Trophoblast cell (in vitro differentiated cells and primary cell): ENCODE measurements at regions not wholly inside any gene's neighbourhood (a gene's known extent, or its start where the extent isn't known, plus 50 kb on each side); places are given as distances from the start of the nearest gene placed in this dataset.

ENCODE experiments used
- DNase-seq, 2 donors: peaks; one replicate each; pipeline ENCODE4 v3.0.0-alpha.2; 2016
- H2AFZ ChIP-seq: 2 replicates; pipeline ENCODE4 v1.6.1; 2013; ENCODE audit warnings: low read length, moderate library complexity, mild to moderate bottlenecking; ENCODE audit not compliant: insufficient read depth, poor library complexity
- H2AK5ac ChIP-seq: 2 replicates; pipeline ENCODE4 v1.6.1; 2013; ENCODE audit warnings: mild to moderate bottlenecking, low read length
- H2BK120ac ChIP-seq: 2 replicates; pipeline ENCODE4 v1.6.1; 2013; ENCODE audit warnings: low read length, mild to moderate bottlenecking, moderate library complexity; ENCODE audit not compliant: insufficient read depth, poor library complexity
- H2BK12ac ChIP-seq: 2 replicates; pipeline ENCODE4 v1.6.1; 2013; ENCODE audit warnings: mild to moderate bottlenecking, low read length, moderate library complexity
- H2BK5ac ChIP-seq: 2 replicates; pipeline ENCODE4 v1.6.1; 2013; ENCODE audit warnings: low read length, low read depth, moderate library complexity, mild to moderate bottlenecking; ENCODE audit not compliant: poor library complexity
- H3K14ac ChIP-seq: 2 replicates; pipeline ENCODE4 v1.6.1; 2013; ENCODE audit warnings: mild to moderate bottlenecking, low read length
- H3K18ac ChIP-seq: 2 replicates; pipeline ENCODE4 v1.6.1; 2013; ENCODE audit warnings: mild to moderate bottlenecking, low read length
- H3K23ac ChIP-seq: 2 replicates; pipeline ENCODE4 v1.6.1; 2013; ENCODE audit warnings: low read length
- H3K27ac ChIP-seq: 2 replicates; pipeline ENCODE4 v1.5.1; 2013; ENCODE audit warnings: low read depth, mild to moderate bottlenecking, inconsistent platforms, low read length, moderate library complexity
- H3K27me3 ChIP-seq: 2 replicates; pipeline ENCODE4 v1.6.1; 2013; ENCODE audit warnings: inconsistent platforms, mild to moderate bottlenecking, low read length, moderate library complexity; ENCODE audit not compliant: insufficient read depth
- H3K36me3 ChIP-seq, 2 experiments: 1 replicate in 1 of 2; 2 replicates in 1 of 2; pipeline ENCODE4 v1.6.1; 2013; ENCODE audit warnings: low read length in 2 of 2, mild to moderate bottlenecking in 2 of 2, moderate library complexity in 1 of 2; ENCODE audit not compliant: insufficient read depth in 2 of 2, control insufficient read depth in 1 of 2
- H3K4ac ChIP-seq: 2 replicates; pipeline ENCODE4 v1.6.1; 2013; ENCODE audit warnings: low read depth, mild to moderate bottlenecking, low read length, moderate library complexity
- H3K4me1 ChIP-seq, 2 experiments: 1 replicate in 1 of 2; 2 replicates in 1 of 2; pipeline ENCODE4 v1.6.1; 2013; ENCODE audit warnings: low read length in 2 of 2, mild to moderate bottlenecking in 2 of 2, moderate library complexity in 1 of 2; ENCODE audit not compliant: insufficient read depth in 2 of 2, control insufficient read depth in 1 of 2
- H3K4me2 ChIP-seq: 2 replicates; pipeline ENCODE4 v1.6.1; 2013; ENCODE audit warnings: inconsistent platforms, mild to moderate bottlenecking, low read length, moderate library complexity
- H3K4me3 ChIP-seq: 2 replicates; pipeline ENCODE4 v1.5.1; 2013; ENCODE audit warnings: mild to moderate bottlenecking, low read depth, low read length, inconsistent platforms
- H3K79me1 ChIP-seq: one replicate; pipeline ENCODE4 v1.6.1; 2013; ENCODE audit warnings: low read length
- H3K79me2 ChIP-seq: 2 replicates; pipeline ENCODE4 v1.6.1; 2013; ENCODE audit warnings: low read length, mild to moderate bottlenecking; ENCODE audit not compliant: control insufficient read depth, insufficient read depth, poor library complexity
- H3K9ac ChIP-seq: 2 replicates; pipeline ENCODE4 v1.6.1; 2013; ENCODE audit warnings: mild to moderate bottlenecking, low read length
- H3K9me3 ChIP-seq: 2 replicates; pipeline ENCODE4 v1.6.1; 2013; ENCODE audit warnings: low read depth, mild to moderate bottlenecking, control low read depth, inconsistent platforms, low read length; ENCODE audit not compliant: insufficient read depth
- H4K12ac ChIP-seq: 2 replicates; pipeline ENCODE4 v1.6.1; 2013; ENCODE audit warnings: low read depth, mild to moderate bottlenecking, low read length, moderate library complexity
- H4K8ac ChIP-seq: 2 replicates; pipeline ENCODE4 v1.6.1; 2013; ENCODE audit warnings: low read depth, mild to moderate bottlenecking, low read length, moderate library complexity
- H4K91ac ChIP-seq: one replicate; pipeline ENCODE4 v1.6.1; 2013; ENCODE audit warnings: low read depth, mild to moderate bottlenecking, low read length, moderate library complexity
- WGBS: extraction: QIAGEN DNeasy Blood & Tissue Kit; methylation state at CpG from one replicate; pipeline ENCODE4 v1.1.7; 2013; ENCODE audit warnings: missing lambda C conversion rate; ENCODE audit not compliant: insufficient read length, insufficient coverage; ENCODE audit errors: extremely low coverage; 5-methylcytosine and 5-hydroxymethylcytosine counted together

GRCh38 chr17:13332207-13332606, 269.5 kb downstream of the HS3ST3A1 start:
- Histone ChIP-seq H4K12ac (no peak overlapping the region), H3K14ac (no peak overlapping the region), H2AK5ac (no peak overlapping the region), H4K8ac (no peak overlapping the region), H3K27me3 (no peaks in the 10 kb centered on the region), H3K4ac (no peak overlapping the region), H2BK120ac (no peak overlapping the region), H3K23ac (no peak overlapping the region), H2AFZ (no peak overlapping the region), H3K27ac (no peak overlapping the region), H4K91ac (no peak overlapping the region), H3K4me2 (no peak overlapping the region), H3K79me1 (no peaks in the 10 kb centered on the region), H3K79me2 (no peaks in the 10 kb centered on the region), H3K4me3 (no peak overlapping the region), H3K36me3 (no peaks in the 10 kb centered on the region), H2BK5ac (no peak overlapping the region), H2BK12ac (no peak overlapping the region), H3K9ac (no peak overlapping the region), H3K4me1 (no peaks in the 10 kb centered on the region), H3K9me3 (no peaks in the 10 kb centered on the region), H3K18ac (no peak overlapping the region)
- no peak for DNase-seq
- WGBS = no CpG with 5 or more reads among the region's 2 CpGs

GRCh38 chr17:13329421-13329820, 272.3 kb downstream of the HS3ST3A1 start:
- Histone ChIP-seq H3K27me3 (no peaks in the 10 kb centered on the region), H3K4me3 (no peak overlapping the region), H3K4me2 (no peak overlapping the region), H4K91ac (no peak overlapping the region), H3K4me1 (no peaks in the 10 kb centered on the region), H2BK5ac (no peak overlapping the region), H3K18ac (no peak overlapping the region), H3K9me3 (no peaks in the 10 kb centered on the region), H3K79me1 (no peaks in the 10 kb centered on the region), H4K12ac (no peak overlapping the region), H3K4ac (no peak overlapping the region), H2AK5ac (no peak overlapping the region), H2BK120ac (no peak overlapping the region), H3K14ac (no peak overlapping the region), H3K36me3 (no peaks in the 10 kb centered on the region), H3K79me2 (no peaks in the 10 kb centered on the region), H2BK12ac (no peak overlapping the region), H4K8ac (no peak overlapping the region), H2AFZ (no peak overlapping the region), H3K23ac (no peak overlapping the region), H3K9ac (no peak overlapping the region), H3K27ac (no peak overlapping the region)
- no CpG with 5 or more reads among the region's 3 CpGs for WGBS
- DNase-seq = peak; percentile 70 to 93

GRCh38 chr17:13323990-13324389, 277.7 kb downstream of the HS3ST3A1 start:
- Histone ChIP-seq H3K9ac (no peak overlapping the region), H2AK5ac (no peak overlapping the region), H3K23ac (no peak overlapping the region), H2BK5ac (no peak overlapping the region), H3K27me3 (no peaks in the 10 kb centered on the region), H3K4me3 (no peak overlapping the region), H3K4ac (no peak overlapping the region), H3K9me3 (no peaks in the 10 kb centered on the region), H4K12ac (no peak overlapping the region), H3K79me1 (no peaks in the 10 kb centered on the region), H3K36me3 (no peaks in the 10 kb centered on the region), H3K4me2 (no peak overlapping the region), H4K91ac (no peak overlapping the region), H2AFZ (no peak overlapping the region), H4K8ac (no peak overlapping the region), H2BK120ac (no peak overlapping the region), H3K14ac (no peak overlapping the region), H3K79me2 (no peaks in the 10 kb centered on the region), H2BK12ac (no peak overlapping the region), H3K27ac (no peak overlapping the region), H3K18ac (no peak overlapping the region), H3K4me1 (no peaks in the 10 kb centered on the region)
- no peak for DNase-seq

- no peak overlapping the region for H2BK120ac ChIP-seq
Measured at GRCh38 chr17:13321951-13322701, 279.6 kb downstream of the HS3ST3A1 start.

More at GRCh38 chr17:13321951-13322701, 279.6 kb downstream of the HS3ST3A1 start:
- H3K4me2 ChIP-seq = no peak overlapping the region
- H3K23ac ChIP-seq = no peak overlapping the region
- H3K79me2 ChIP-seq = no peaks in the 10 kb centered on the region
- no peak overlapping the region for H3K14ac ChIP-seq
- WGBS = no CpG with 5 or more reads among the region's 3 CpGs
- H4K91ac ChIP-seq = no peak overlapping the region
- no peak overlapping the region for H4K8ac ChIP-seq
- no peaks in the 10 kb centered on the region for H3K4me1 ChIP-seq
- no peaks in the 10 kb centered on the region for H3K9me3 ChIP-seq
- H3K27me3 ChIP-seq = no peaks in the 10 kb centered on the region
- no peak overlapping the region for H2BK5ac ChIP-seq
- no peaks in the 10 kb centered on the region for H3K79me1 ChIP-seq
- no peak overlapping the region for H2BK12ac ChIP-seq
- no peak overlapping the region for H3K18ac ChIP-seq
- no peak for DNase-seq
- no peak overlapping the region for H3K4me3 ChIP-seq
- no peak overlapping the region for H3K27ac ChIP-seq
- no peak overlapping the region for H2AK5ac ChIP-seq
- H4K12ac ChIP-seq = no peak overlapping the region
- H3K9ac ChIP-seq = no peak overlapping the region
- H3K4ac ChIP-seq = no peak overlapping the region
- no peak overlapping the region for H2AFZ ChIP-seq
- no peaks in the 10 kb centered on the region for H3K36me3 ChIP-seq
